HL-60/S4 (cell line): ENCODE measurements at regions not wholly inside any gene's neighbourhood (a gene's known extent, or its start where the extent isn't known, plus 50 kb on each side); places are given as distances from the start of the nearest gene placed in this dataset.

Source experiments
- in situ Hi-C: fragments of 300-500 bp; cut with MboI; formaldehyde crosslinking; loops from 2 replicates; pipeline ENCODE4 v1.14.3; 2022; ENCODE audit warnings: low sequenced_read_pairs

- in situ Hi-C loops, result no loop called here
Measured at GRCh38 chr2:12795851-12796250, 79.1 kb downstream of the TRIB2 start.

- in situ Hi-C loops, result no loop called here
Measured at GRCh38 chr2:12796657-12797056, 79.9 kb downstream of the TRIB2 start.

- in situ Hi-C loops, result no loop called here
Measured at GRCh38 chr2:12797815-12798214, 81.1 kb downstream of the TRIB2 start.

GRCh38 chr2:12803607-12804006, 86.9 kb downstream of the TRIB2 start:
- in situ Hi-C loops, result no loop called here

- in situ Hi-C loops, result no loop called here
Measured at GRCh38 chr2:12804091-12804856, 87.5 kb downstream of the TRIB2 start.

GRCh38 chr2:12805033-12805432, 88.3 kb downstream of the TRIB2 start:
- in situ Hi-C loops, result no loop called here

GRCh38 chr2:12806549-12807242, 90.0 kb downstream of the TRIB2 start:
- in situ Hi-C loops, result no loop called here

- in situ Hi-C loops, result no loop called here
Measured at GRCh38 chr2:12807907-12808810, 91.4 kb downstream of the TRIB2 start.

GRCh38 chr2:12809526-12809925, 92.8 kb downstream of the TRIB2 start:
- in situ Hi-C loops, result no loop called here

- in situ Hi-C loops, result no loop called here
Measured at GRCh38 chr2:12811916-12812315, 95.2 kb downstream of the TRIB2 start.

- in situ Hi-C loops, result no loop called here
Measured at GRCh38 chr2:12813166-12813565, 96.4 kb downstream of the TRIB2 start.

- in situ Hi-C loops, result no loop called here
Measured at GRCh38 chr2:12816379-12817306, 99.9 kb downstream of the TRIB2 start.

GRCh38 chr2:12817870-12818269, 101.1 kb downstream of the TRIB2 start:
- in situ Hi-C loops, result no loop called here

- in situ Hi-C loops, result no loop called here
Measured at GRCh38 chr2:12818416-12819102, 101.8 kb downstream of the TRIB2 start.

- in situ Hi-C loops, result no loop called here
Measured at GRCh38 chr2:12819103-12819475, 102.4 kb downstream of the TRIB2 start.

GRCh38 chr2:12819721-12820120, 103.0 kb downstream of the TRIB2 start:
- in situ Hi-C loops, result no loop called here

- in situ Hi-C loops, result no loop called here
Measured at GRCh38 chr2:12821656-12822055, 104.9 kb downstream of the TRIB2 start.

GRCh38 chr2:12824351-12824777, 107.6 kb downstream of the TRIB2 start:
- in situ Hi-C loops, result no loop called here

GRCh38 chr2:12824778-12825379, 108.1 kb downstream of the TRIB2 start:
- in situ Hi-C loops, result no loop called here
